Adrenal gland (tissue), 5 donors: ENCODE measurements at regions not wholly inside any gene's neighbourhood (a gene's known extent, or its start where the extent isn't known, plus 50 kb on each side); places are given as distances from the start of the nearest gene placed in this dataset.
"Not testable (repeated sequence)": the region's sequence is repeated elsewhere in the genome, so short reads cannot be mapped to it uniquely, and the experiment has no call there.

Experiments used
- POLR2A ChIP-seq, 2 donors: fragments of 450-650 bp; IDR thresholded peaks; one replicate each; pipeline ENCODE4 v1.6.1; 2017; ENCODE audit warnings: antibody characterized with exemption in 2 of 2, mild to moderate bottlenecking in 2 of 2, moderate library complexity in 1 of 2
- TF ChIP-seq, protein P1 (sequence below), 6 experiments: fragments of 450-650 bp in 4 of 6; fragments of 200-600 bp in 2 of 6; sonication (generic) in 1 of 6; IDR thresholded peaks; 1 replicate in 5 of 6; 2 replicates in 1 of 6; pipeline versions ENCODE4 v1.5.1 to v1.8.0; 2016 to 2021; ENCODE audit warnings: antibody characterized with exemption in 6 of 6, mild to moderate bottlenecking in 2 of 6, moderate library complexity in 1 of 6
- donor health status: DM: no; HTN: no; CAD: no.

DNA sequence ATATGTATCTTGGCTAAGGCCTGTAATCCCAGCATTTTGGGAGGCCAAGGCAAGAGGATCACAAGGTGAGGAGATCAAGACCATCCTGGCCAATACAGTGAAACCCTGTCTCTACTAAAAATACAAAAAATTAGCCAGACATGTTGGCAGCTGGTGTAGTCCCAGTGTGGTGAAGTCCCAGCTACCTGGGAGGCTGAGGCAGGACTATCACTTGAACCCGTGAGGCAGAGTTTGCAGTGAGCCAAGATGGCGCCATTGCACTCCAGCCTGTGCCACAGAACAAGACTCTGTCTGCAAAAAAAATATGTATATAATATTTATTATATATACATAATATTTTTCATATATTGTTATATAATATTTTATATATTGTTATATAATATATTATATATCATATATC is 968.1 kb downstream of the TUBA3C start:
- TF ChIP-seq, protein P1, sequence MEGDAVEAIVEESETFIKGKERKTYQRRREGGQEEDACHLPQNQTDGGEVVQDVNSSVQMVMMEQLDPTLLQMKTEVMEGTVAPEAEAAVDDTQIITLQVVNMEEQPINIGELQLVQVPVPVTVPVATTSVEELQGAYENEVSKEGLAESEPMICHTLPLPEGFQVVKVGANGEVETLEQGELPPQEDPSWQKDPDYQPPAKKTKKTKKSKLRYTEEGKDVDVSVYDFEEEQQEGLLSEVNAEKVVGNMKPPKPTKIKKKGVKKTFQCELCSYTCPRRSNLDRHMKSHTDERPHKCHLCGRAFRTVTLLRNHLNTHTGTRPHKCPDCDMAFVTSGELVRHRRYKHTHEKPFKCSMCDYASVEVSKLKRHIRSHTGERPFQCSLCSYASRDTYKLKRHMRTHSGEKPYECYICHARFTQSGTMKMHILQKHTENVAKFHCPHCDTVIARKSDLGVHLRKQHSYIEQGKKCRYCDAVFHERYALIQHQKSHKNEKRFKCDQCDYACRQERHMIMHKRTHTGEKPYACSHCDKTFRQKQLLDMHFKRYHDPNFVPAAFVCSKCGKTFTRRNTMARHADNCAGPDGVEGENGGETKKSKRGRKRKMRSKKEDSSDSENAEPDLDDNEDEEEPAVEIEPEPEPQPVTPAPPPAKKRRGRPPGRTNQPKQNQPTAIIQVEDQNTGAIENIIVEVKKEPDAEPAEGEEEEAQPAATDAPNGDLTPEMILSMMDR (IDR thresholded peaks at IDR 0.05): not testable (repeated sequence)
- TF ChIP-seq POLR2A (IDR thresholded peaks at IDR 0.05): not testable (repeated sequence)
